Central memory CD8-positive, alpha-beta T cell (primary cell): ENCODE measurements at regions not wholly inside any gene's neighbourhood (a gene's known extent, or its start where the extent isn't known, plus 50 kb on each side); places are given as distances from the start of the nearest gene placed in this dataset.
"Not testable (repeated sequence)": the region's sequence is repeated elsewhere in the genome, so short reads cannot be mapped to it uniquely, and the experiment has no call there.

Experiments used
- ATAC-seq: fragments of 150-1000 bp; cut with Tn5 transposase; replicated peaks from 2 replicates; pipeline ENCODE4 v1.10.0; 2022; ENCODE audit warnings: mild to moderate bottlenecking, moderate FRiP score, moderate number of reproducible peaks; ENCODE audit not compliant: poor library complexity, severe bottlenecking; ENCODE audit errors: extremely low read depth
- DNase-seq, 2 donors: peaks; one replicate each; pipeline ENCODE4 v3.0.0; 2021; ENCODE audit warnings: low spot score in 2 of 2
- H3K27ac Mint-ChIP-seq: one replicate; pipeline ENCODE4 v1.8.0; 2022; ENCODE audit warnings: low read depth, mild to moderate bottlenecking, moderate library complexity, mixed read lengths
- H3K27me3 Mint-ChIP-seq: one replicate; pipeline ENCODE4 v1.8.0; 2022; ENCODE audit warnings: mixed read lengths
- H3K36me3 Mint-ChIP-seq: one replicate; pipeline ENCODE4 v1.8.0; 2022; ENCODE audit warnings: mild to moderate bottlenecking, moderate library complexity, mixed read lengths; ENCODE audit not compliant: insufficient read depth
- H3K4me1 Mint-ChIP-seq: one replicate; pipeline ENCODE4 v1.8.0; 2022; ENCODE audit warnings: mixed read lengths
- H3K4me3 Mint-ChIP-seq: one replicate; pipeline ENCODE4 v1.8.0; 2022; ENCODE audit warnings: mild to moderate bottlenecking, moderate library complexity, mixed read lengths
- H3K9me3 Mint-ChIP-seq: one replicate; pipeline ENCODE4 v1.8.0; 2022; ENCODE audit warnings: mixed read lengths

DNA sequence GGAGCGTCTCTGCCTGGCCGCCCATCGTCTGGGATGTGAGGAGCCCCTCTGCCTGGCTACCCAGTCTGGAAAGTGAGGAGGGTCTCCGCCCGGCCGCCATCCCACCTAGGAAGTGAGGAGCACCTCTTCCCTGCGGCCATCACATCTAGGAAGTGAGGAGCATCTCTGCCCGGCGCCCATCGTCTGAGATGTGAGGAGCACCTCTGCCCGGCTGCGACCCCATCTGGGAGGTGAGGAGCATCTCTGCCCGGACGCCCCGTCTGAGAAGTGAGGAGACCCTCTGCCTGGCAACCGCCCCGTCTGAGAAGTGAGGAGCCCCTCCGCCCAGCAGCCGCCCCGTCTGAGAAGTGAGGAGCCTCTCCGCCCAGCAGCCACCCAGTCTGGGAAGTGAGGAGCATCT, 84.5 kb downstream of the IDS start:
- H3K36me3 Mint-ChIP-seq, ATAC-seq, H3K27ac Mint-ChIP-seq, H3K9me3 Mint-ChIP-seq, H3K4me1 Mint-ChIP-seq, DNase-seq, H3K4me3 Mint-ChIP-seq: not testable (repeated sequence)
- peaks cover 15% of the 10 kb centered on the region for H3K27me3 Mint-ChIP-seq

DNA sequence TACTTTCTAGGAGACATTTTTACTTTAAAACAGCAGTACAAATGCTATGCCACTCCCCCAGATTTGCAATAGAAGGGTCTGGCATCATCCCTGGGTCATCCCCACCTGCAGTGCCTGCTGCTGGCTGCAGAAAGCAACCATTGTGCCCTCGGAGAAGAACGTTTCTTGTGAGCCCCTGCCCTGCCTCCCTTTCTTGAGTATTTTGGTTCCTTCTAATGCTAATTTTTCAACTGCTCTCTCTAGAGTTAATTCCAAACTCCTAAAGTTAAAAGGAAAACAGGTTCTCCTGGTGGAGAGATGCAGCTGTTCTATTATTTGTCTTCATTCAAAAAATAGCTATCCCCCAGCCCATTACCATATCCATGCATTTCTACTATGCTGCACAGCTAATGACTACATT, 107.1 kb downstream of the IDS start:
- Mint-ChIP-seq H3K36me3 (no peaks in the 10 kb centered on the region), H3K4me3 (no peak overlapping the region), H3K4me1 (no peaks in the 10 kb centered on the region), H3K27ac (no peak overlapping the region), H3K27me3 (no peaks in the 10 kb centered on the region), H3K9me3 (peaks cover 6% of the 10 kb centered on the region)
- ATAC-seq: no peak
- DNase-seq: no peak

DNA sequence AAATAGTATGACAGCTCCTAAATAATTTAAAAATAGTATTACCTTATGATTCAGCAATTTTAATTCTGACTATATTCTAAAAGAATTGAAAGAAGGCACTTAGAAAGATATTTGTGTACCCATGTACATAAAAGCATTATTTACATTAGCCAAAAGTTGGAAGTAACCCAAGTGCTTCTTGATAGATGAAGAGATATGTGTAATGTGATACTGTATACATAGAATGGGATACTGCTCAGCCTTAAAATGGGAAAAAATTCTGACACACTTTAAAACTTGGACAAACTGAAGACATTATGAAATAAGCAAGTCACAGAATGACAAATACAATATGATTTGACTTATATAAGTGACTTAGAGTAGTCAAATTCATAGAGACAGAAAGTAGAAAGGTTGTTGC, 112.2 kb downstream of the IDS start:
- Mint-ChIP-seq H3K27ac (no peak overlapping the region), H3K36me3 (no peaks in the 10 kb centered on the region), H3K4me3 (no peak overlapping the region), H3K27me3 (peaks cover 9% of the 10 kb centered on the region), H3K4me1 (no peaks in the 10 kb centered on the region), H3K9me3 (peaks cover 6% of the 10 kb centered on the region)
- DNase-seq (no peak), ATAC-seq (no peak)

DNA sequence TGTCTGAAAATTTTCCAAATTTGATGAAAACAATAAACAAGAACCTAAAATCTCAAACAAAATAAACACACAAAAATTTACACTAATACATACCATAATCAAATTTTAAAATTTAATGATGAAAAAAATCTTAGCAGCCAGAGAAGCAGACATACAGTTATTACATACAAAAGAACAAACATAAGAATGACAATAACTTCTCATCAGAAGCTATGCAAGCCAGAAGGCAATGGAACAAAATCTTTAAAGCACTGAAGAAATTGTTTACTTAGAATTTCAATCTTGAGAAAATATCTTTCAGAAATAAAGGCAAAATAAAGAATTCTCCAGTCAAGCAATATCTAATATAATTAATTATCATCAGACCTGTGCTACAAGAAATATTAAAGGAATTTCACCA, 121.3 kb downstream of the IDS start:
- ATAC-seq: no peak
- DNase-seq: no peak
- Mint-ChIP-seq H3K9me3 (no peaks in the 10 kb centered on the region), H3K27me3 (peaks cover under 1% of the 10 kb centered on the region), H3K36me3 (no peaks in the 10 kb centered on the region), H3K27ac (no peak overlapping the region), H3K4me3 (no peak overlapping the region), H3K4me1 (no peaks in the 10 kb centered on the region)

DNA sequence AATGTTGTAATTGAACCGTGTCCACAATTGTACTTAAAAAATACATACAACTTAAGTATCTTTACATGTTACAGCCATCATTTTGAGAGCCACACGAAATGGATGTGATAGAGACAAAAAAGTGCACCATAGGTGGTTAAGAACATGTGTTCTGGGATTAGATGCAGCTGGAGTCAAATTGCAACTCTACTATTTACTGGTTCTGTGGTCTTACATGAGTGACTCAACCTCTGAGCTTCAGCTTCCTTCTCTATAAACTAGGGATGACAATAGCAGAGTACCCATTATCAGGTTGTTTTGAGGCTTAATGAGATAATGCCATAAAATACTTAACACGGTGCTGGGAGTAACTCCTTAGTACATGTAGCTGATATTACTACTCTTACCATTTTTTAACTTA, 130.4 kb downstream of the IDS start:
- no peaks in the 10 kb centered on the region for H3K4me1 Mint-ChIP-seq
- no peaks in the 10 kb centered on the region for H3K36me3 Mint-ChIP-seq
- no peaks in the 10 kb centered on the region for H3K9me3 Mint-ChIP-seq
- DNase-seq: no peak
- no peak overlapping the region for H3K4me3 Mint-ChIP-seq
- no peaks in the 10 kb centered on the region for H3K27me3 Mint-ChIP-seq
- ATAC-seq: no peak
- H3K27ac Mint-ChIP-seq: no peak overlapping the region

DNA sequence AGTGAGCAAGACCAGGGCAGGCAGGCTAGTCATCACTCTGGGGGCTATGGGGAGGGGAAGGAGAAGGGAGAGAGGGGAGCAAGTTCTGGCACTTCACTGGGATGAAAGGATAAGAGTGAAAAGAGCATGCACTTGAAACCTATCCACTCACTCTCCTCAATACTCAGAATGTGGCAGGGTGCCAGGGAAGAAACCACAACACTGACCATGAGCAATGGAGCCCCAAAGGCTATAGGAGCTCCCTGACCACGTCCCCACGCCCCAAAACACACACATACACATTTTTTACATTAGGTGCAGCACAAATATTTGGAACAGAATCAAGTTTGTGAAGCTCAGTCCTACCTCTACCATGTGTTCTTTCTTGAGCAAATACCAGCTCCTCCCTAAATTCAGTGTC, 132.2 kb downstream of the IDS start:
- H3K27ac Mint-ChIP-seq: no peak overlapping the region
- DNase-seq: no peak
- H3K4me3 Mint-ChIP-seq: no peak overlapping the region
- H3K9me3 Mint-ChIP-seq: no peaks in the 10 kb centered on the region
- no peaks in the 10 kb centered on the region for H3K36me3 Mint-ChIP-seq
- no peaks in the 10 kb centered on the region for H3K27me3 Mint-ChIP-seq
- no peaks in the 10 kb centered on the region for H3K4me1 Mint-ChIP-seq
- no peak for ATAC-seq

DNA sequence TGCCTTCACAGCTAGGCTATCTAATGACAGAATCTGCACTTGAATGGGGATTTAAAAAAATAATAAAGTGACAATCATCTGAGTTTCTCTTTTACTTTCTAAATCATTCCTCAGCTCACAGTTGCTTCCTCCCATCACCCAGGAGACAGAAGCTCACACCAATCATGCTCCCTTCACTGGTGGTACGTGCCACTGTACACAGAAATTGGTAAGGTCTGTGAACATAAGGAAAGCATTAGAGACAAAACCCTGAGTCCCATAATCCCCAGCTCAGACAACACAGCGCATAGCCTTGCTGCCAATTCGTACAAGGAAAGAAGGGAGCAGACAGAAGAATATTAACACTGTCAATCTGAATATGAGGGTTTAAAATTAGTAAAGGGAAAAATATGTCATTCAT, 133.1 kb downstream of the IDS start:
- no peaks in the 10 kb centered on the region for H3K36me3 Mint-ChIP-seq
- no peaks in the 10 kb centered on the region for H3K9me3 Mint-ChIP-seq
- H3K27me3 Mint-ChIP-seq: no peaks in the 10 kb centered on the region
- H3K4me3 Mint-ChIP-seq: no peak overlapping the region
- no peaks in the 10 kb centered on the region for H3K4me1 Mint-ChIP-seq
- ATAC-seq (no peak), DNase-seq (no peak)
- no peak overlapping the region for H3K27ac Mint-ChIP-seq

DNA sequence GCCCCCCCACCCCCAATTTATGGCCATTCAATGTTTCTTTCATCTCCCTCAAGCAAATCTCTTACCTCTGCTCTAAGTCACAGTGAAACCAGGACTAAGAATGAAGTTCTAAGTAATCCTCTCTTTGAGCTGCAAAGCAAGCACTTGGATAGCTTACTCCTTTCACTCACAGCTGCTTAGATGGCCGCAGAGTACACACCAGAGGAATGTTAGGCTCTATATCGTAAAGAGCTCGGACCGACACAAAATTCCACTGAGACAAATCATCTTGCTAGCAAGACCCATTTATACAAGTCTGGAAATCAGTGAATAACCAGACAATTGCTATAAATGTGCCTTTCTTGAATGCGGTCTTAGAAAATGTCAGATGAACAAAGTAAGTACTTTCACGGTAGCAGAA, 135.0 kb downstream of the IDS start:
- DNase-seq (no peak), ATAC-seq (no peak)
- Mint-ChIP-seq H3K9me3 (no peaks in the 10 kb centered on the region), H3K4me3 (no peak overlapping the region), H3K27me3 (no peaks in the 10 kb centered on the region), H3K27ac (no peak overlapping the region), H3K4me1 (no peaks in the 10 kb centered on the region), H3K36me3 (no peaks in the 10 kb centered on the region)

DNA sequence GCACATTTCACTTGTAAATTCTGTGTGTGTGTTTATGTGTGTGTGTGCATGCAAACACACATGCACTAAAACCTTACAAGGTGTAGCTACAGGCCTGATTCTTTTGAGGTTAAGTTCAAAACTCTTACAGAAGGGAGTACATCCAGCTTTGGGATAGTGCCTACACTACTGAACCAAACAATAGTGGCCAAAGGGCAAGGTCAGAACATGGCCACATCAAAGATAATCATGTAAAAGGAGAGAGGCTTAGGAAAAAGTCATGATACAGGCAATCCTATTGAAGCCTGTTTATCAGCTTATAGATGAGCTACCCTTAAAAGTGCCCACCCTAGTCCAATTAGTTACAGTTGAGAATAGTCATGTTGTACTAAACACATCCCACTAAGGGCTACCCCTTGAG, 139.6 kb downstream of the IDS start:
- H3K27me3 Mint-ChIP-seq: no peaks in the 10 kb centered on the region
- no peak overlapping the region for H3K27ac Mint-ChIP-seq
- H3K36me3 Mint-ChIP-seq: no peaks in the 10 kb centered on the region

DNA sequence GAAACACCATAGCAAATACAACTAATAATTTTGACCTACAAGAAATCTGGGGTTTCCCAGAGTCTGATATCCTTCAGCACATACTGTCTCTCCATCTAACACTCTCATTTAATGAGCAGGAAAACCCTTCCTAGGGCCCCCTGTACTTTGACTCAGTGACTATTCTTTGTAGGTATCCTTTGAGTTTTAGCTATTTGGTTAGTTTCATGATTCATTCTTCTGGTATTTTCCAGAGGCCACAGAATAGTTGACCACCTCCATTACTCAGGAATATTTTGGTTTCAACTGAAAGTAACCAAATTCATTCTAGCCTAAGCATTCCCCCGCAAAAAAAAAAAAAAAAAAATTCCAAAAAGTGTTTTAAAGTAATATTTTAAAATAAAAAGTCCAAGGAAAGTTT, 140.0 kb downstream of the IDS start:
- H3K36me3 Mint-ChIP-seq: no peaks in the 10 kb centered on the region
- H3K9me3 Mint-ChIP-seq: no peaks in the 10 kb centered on the region
- no peaks in the 10 kb centered on the region for H3K4me1 Mint-ChIP-seq
- no peaks in the 10 kb centered on the region for H3K27me3 Mint-ChIP-seq
- no peak overlapping the region for H3K4me3 Mint-ChIP-seq
- no peak overlapping the region for H3K27ac Mint-ChIP-seq
- DNase-seq: no peak
- ATAC-seq: no peak

More for the DNA sequence above, 139.6 kb downstream of the IDS start:
- no peak overlapping the region for H3K4me3 Mint-ChIP-seq
- no peaks in the 10 kb centered on the region for H3K9me3 Mint-ChIP-seq
- no peak for ATAC-seq
- H3K4me1 Mint-ChIP-seq: no peaks in the 10 kb centered on the region
- DNase-seq: no peak

DNA sequence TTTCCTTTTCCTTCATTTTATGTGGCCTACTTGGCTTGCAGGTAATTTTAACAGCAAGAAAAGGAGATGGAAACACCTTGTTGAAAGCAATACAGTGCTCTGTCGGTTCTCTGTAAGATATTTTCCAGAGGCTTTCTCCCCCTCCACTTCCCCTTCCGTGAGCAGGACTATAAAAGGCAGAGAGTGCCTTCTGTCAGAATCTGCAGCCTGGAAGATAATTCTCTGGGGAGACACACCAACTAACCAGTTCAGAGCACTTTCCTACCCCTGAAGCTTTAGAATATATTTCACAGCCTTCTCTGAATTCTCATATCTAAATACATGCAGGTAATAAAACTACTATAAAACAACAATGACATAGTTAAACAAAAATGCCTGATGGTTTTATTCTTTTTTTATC, 141.1 kb downstream of the IDS start:
- H3K9me3 Mint-ChIP-seq: no peaks in the 10 kb centered on the region
- H3K36me3 Mint-ChIP-seq: no peaks in the 10 kb centered on the region
- no peak for ATAC-seq
- no peak overlapping the region for H3K4me3 Mint-ChIP-seq
- no peaks in the 10 kb centered on the region for H3K4me1 Mint-ChIP-seq
- H3K27ac Mint-ChIP-seq: no peak overlapping the region
- H3K27me3 Mint-ChIP-seq: no peaks in the 10 kb centered on the region
- DNase-seq: no peak

DNA sequence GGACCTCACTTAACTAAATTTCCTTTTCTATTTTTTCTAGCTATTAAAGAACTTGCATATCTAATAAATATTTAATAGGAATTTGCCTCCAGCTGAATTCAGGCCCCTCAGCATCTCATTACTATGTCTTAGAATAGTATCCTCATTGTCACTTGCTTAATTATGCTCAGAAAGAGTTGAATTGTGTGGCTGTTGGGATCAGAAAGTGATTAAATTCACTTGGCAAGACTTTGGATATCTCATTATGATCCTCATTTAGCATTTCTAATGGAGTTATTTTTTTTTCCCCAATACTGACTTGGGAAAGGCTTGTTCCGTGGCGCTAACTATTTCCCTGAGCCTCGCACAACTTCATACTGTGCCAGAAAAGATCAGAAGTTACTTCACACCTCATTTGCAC, 158.8 kb downstream of the IDS start:
- H3K4me3 Mint-ChIP-seq: no peak overlapping the region
- H3K27me3 Mint-ChIP-seq: peaks cover 9% of the 10 kb centered on the region
- H3K4me1 Mint-ChIP-seq: no peaks in the 10 kb centered on the region
- DNase-seq: no peak
- no peaks in the 10 kb centered on the region for H3K9me3 Mint-ChIP-seq
- ATAC-seq: no peak
- no peak overlapping the region for H3K27ac Mint-ChIP-seq
- no peaks in the 10 kb centered on the region for H3K36me3 Mint-ChIP-seq

DNA sequence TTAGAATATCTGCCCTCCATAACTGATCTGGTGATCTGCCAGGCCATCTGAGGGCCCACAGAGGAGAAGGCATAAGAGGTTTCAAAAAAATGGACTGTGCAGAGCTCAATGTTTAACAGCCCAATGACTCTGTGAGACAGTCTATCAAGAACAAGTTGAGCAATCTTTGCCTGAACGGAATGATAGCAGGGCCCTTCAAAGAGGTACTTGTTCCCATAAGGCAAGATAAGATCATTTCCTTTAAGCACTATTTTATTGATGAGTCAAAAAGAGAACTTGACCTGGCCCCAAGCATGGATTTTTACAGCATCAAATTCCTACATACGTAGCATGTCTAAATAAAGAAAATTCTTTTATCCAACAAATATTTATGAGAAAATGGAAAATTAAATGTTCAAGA, 182.8 kb downstream of the IDS start:
- no peaks in the 10 kb centered on the region for H3K4me1 Mint-ChIP-seq
- DNase-seq: no peak
- H3K36me3 Mint-ChIP-seq: no peaks in the 10 kb centered on the region
- H3K4me3 Mint-ChIP-seq: no peak overlapping the region
- H3K27ac Mint-ChIP-seq: no peak overlapping the region
- ATAC-seq: no peak
- H3K9me3 Mint-ChIP-seq: no peaks in the 10 kb centered on the region
- H3K27me3 Mint-ChIP-seq: peaks cover 6% of the 10 kb centered on the region

DNA sequence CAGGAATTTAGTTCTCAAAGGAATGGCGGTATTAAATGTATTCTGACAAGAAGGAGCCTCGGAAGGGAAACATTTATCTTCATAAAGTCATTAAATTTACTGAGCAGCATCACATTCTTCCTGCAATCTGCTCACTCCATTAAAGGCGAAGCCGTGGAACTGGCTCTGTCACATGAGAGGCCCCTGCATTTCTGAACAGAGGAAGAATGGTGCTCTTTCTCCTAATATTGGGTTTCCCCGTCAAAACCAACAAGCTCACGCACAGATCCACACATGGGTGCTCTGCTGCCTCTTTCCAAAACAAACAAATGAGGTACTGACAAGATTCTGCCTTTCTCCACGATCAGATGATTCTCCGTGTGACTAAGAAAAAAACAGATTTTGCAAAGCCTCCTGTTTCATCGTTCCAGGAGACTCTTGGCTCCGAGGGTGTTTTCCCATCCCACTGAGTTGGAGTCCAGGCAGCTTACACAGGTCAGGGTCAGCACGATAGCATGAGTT, 191.2 kb downstream of the IDS start:
- H3K9me3 Mint-ChIP-seq: no peaks in the 10 kb centered on the region
- no peaks in the 10 kb centered on the region for H3K4me1 Mint-ChIP-seq

More for the DNA sequence above, 191.2 kb downstream of the IDS start:
- Mint-ChIP-seq H3K4me3 (no peak overlapping the region), H3K36me3 (no peaks in the 10 kb centered on the region), H3K27ac (no peak overlapping the region), H3K27me3 (peaks cover 12% of the 10 kb centered on the region)
- no peak for DNase-seq
- no peak for ATAC-seq
